NCI-H1930 (cell line): ENCODE measurements at regions not wholly inside any gene's neighbourhood (a gene's known extent, or its start where the extent isn't known, plus 50 kb on each side); places are given as distances from the start of the nearest gene placed in this dataset.

Source experiments
- DNase-seq, 2 experiments: peaks; one replicate each; lab custom pipeline; 2025; lab: John Stamatoyannopoulos, UW

DNA sequence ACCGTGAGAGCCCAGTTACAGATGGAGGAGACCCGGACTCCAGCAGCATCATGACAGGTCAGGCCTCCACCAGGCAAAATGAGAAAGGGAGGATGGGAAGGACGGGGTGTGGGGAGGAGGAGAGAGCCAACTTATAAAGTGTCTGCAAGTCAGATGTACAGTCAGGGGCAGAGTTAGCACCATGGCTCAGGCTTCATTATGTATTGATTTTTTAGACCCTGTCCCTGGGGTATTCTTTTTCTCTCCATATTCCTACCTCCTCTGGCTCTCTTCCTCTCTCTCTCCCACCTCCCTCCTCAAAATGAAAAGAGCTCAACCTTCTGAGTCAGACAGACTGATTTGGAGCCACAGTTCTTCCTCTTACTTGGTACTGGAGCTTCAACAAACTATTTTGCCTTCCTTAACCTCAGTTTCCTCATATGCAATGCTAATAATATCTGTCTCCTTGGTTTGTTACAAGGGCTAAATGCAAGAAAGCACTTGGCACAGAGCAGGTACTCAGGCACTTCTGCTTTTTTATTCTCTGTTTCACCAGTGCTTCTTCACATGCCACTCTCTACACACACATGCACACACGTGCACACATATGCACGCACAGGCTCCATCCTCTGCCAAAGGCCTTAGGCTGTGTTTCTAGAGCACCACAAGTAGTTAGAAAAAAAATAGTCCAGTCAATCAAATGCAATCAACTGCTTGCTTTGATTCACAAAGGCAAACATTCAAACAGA is 92.3 kb upstream of the PKDCC start:
- DNase-seq = no peak

DNA sequence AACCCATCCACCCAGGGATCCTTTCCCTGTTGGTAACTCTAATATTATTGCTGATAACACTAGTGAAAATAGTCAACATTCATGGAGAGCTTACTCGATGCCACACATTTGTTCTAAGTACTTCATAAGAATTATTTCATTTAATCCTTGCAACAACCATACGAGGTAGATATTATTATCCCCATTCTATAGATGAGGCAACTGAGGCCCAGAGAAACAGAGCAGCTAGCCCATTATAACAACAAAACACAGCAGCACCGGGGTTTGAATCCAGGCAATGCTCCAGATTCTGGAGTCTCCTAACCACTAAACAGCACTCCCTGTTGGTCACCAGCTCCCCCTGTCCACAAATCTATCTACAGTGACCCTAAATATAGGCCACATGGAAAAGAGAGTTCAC is 90.4 kb upstream of the PKDCC start:
- no peak for DNase-seq

DNA sequence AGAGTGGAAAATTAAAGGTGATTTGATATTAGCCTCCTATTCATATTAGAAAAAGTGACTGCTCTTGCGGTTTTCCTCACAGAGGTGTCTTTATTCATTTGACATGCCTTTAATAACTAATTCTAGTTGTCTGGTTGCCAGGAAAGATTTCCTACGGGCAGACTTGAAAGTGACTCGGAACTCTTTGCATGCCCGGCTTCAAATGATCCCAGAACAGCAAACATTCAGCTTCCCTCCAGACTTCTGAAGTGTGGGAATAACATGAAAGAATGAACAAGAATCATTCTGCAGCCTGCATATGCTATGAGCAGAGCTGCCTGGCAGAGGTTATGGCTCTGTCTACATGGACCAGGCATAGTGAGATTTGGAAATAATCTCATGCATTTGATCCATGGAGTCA is 89.6 kb upstream of the PKDCC start:
- no peak for DNase-seq

DNA sequence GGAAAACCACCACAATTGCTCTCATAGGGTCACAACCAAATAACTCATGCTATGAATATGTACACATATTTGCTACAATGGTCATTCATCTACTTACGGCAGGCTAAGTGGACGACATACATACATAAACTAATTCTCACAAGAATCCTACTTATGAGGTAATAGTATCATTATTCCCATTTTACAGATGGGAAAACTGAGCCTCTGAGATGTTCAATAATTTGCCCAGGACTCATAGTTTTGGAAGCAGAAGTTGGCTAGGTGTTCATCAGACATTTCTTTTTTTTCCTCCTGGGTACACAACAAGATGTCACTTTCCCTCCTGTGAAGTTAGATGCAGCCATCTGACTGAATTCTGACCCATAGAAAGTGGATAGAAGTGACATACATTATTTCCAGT is 89.0 kb upstream of the PKDCC start:
- DNase-seq = no peak

DNA sequence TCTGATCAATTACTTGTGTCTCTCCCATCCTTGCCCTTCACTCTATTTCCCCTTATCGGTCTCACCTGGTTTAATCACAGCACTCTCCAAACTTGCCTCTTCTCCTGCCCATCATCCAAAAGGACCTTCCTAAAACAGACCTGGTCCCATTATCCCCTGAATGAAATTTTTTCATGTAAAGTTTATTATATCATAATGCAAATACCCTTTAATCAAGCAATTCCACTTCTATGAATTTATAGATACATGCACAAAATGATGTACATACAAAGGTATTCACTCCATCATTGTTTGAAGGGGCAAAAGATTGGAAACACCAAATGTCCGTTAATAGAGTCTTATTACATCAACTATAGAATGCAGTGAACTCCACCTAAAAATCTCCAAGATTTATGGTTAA is 88.1 kb upstream of the PKDCC start:
- DNase-seq = no peak

DNA sequence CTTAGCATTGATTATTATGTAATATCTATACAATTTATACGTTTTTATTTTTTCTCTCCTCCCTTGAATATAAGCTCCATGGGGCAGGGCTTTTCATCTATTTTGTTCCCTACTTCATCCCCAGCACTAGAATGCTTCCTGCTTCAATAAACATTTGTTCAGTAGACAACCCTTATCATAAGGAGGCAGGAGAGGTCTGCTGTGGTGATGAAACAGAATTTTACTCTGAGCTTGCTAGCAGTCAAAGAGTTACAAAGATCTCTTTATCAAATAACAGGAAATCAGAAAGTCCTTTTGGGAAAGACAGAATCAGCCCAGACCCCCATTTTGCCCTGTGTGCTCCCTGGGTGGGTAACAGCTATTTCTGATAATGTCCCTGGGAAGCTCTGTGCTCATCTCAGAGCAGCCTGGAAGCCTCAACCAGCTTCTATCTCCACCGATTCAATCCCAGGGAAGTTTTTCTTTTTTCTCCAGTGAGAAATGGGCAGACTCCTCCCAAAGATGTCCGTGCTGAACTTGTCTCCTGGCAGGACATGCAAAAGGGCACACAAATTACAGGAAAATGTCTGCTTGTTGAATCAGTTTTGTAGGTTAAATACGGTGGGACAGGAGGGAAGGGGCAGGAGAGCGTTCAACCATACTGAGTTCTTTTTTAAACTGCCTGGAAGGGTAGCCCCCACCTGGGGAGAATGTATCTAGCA is 84.7 kb upstream of the PKDCC start:
- no peak for DNase-seq

DNA sequence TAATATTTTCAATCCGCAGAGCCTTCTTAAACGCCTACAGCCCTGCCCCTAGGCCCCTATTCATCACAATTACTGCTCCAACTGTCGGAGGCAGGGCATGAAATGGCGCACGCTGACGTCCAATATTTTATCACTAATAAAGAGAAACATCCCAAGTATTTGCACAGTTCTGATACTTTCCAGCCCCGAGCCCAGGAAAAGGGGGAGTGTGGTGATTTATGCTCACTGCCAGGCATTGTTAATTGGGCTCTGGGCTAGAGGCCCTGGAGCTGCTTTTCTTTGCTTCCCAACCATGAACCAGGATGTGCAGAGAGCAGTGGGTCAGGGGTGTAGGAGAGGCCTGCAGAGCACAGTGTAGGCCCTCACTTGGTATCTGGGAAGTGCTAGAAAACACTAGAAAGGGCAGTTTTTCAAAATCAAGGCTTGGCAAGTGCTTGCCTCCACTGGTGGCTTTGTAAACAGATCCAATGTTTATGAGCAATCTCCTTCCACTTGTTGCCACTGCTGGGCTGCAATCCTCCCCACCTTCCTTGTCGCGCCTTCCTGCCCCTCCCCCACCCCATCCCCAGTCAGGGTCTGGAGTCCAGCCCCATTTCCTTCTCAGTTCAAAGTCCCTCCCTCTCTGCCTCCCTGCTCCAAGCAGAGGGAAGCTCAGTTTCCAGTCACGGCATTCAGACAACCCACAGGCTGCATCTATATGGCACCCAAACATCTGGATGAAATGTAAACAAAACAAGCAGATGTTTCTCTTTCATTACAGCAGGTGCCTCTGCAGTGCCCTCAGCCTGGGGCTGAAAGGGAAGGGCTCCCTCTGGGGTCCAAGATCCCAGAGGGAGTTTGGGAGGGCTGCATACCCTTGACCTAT is 83.9 kb upstream of the PKDCC start:
- no peak for DNase-seq

DNA sequence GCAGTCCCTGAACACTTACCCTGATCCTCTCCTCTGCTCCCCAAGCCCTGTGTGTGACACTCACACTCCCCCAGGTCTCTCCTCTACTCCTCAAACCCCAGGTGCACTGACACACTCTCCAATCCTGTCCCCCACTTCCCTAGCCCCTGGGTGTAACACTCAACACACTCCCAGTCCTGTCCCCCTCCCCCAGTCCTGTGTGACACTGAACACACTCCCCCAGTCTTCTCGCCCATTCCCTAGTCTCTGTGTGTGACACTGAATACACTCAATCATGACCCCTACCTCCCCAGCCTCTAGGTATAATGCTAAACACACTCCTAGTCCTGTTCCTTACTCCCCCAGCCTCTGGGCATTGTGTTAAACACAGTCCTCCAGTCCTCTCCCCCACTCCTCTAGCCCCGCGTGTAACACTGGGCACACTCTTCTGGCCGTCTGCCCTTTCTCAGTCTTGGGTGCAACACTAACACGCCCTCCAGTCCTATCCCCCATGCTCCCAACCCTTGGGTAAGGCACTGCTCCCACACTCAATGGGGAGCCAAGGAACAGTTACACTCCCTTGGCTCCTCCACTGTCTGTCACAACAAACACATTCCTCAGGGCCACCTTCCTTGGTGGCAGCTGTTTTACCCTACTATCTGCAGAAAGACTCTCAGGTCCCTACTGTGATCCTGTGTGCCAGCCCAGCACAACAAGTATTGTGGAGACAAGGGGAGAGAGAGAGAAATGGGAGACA is 82.5 kb upstream of the PKDCC start:
- no peak for DNase-seq

DNA sequence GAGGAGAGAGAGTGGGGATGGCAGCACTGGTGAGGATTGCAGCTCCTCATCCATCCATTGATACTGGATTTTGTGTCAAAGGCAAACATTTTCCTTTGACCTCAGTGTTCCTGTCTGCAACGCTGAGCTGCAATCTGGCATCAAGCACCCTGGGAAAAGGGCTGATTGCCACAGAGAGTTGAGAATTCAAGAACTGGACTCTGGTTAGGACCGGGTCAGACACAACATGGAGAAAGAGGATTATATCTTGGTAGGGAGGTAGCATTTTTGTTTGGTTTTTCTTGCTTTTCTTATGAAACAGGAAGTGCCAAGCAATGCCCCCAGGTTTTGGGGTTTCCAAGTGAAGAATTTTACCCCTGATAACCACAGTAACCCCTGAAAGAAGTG is 81.9 kb upstream of the PKDCC start:
- DNase-seq = no peak

DNA sequence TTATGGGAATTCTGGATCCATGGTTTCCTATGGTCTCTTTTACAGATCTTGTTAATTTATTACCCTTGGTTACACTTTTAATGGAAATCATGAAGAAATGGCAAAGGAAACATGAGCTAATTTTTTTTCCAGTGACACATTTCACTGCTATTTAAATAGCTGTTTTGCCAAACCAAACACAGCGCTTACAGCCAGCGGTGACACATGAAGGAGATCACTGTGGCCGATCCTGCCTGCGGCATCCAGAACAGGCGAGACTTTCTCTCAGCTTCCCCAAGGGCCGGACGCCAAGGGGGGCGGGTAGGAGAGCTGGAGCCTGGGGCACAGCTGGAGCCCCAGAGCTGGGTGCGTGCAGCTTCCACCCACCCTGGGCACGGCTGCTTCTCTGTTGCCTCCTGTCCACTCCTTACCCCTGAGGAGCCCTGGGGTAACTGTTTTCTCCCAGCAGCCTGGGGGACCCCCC is 81.4 kb upstream of the PKDCC start:
- no peak for DNase-seq

DNA sequence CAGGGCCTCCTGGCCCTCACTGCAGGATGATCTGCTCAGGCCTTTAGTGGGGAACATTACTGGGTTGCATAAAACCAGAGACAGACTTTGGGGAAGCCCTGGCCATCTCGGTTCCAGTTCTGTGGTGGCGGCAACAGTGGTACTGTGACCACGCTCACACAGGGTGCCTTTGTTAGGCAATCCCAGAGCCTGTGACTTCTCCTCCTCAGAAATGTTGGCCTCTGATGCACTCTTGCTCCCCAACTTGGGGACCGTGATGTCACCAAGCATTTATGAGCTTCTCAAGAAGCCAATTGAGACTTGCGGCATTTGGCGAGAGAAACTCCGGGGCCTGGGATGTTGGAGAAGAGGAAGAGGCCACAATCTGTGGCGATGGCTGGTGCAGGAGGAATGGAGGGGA is 80.9 kb upstream of the PKDCC start:
- DNase-seq = no peak

DNA sequence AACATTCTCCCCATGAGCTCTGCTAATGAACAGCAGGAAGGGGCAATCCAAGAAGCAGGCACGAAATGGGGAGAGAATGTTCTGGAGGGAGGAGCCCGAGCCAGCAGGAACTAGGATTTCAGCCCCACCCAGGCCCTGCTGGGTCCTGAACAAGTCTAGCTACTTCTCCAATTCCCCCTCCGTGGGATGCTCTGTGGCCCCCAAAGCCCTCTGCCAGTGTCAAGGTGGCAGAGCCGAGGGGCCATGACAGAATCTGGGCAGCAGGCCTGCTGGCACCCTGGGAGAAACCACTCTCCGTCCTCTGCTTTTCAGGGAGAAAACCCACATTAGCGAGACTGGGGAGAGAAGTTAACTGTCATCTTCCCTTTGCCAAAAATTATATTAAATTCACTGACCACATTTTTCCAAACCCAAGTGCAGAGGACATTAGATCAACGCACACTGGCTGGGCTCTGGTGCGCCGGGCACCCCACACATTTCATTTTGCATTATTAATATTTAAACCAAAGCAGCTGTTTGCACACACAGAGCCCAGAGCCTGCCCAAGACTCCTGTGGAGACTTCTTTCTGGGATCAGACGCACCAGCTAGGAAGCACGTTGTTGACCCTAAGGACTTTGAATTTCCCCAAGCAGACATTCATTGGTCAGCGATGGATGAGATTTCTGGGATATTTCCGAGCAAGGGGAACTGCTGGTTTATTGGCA is 80.2 kb upstream of the PKDCC start:
- no peak for DNase-seq

DNA sequence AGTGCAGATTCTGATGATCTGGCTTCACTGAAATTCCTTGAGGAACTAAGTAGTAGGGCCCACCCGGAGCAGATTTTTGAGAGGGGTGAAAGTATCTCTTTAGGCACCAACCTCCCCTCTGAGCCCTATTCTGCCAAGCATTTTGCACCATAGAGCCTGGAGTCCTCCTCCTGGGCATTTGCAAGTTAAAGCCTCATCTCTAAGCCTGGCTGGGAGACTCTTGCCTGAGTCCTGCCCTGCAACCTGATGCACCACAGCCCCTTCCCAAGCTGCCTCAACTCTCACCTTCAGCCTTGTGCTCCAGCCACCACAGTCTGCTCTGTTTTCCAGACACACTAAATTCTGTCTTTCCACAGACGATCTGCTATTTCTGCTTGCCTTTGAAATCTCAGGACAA is 79.6 kb upstream of the PKDCC start:
- no peak for DNase-seq

DNA sequence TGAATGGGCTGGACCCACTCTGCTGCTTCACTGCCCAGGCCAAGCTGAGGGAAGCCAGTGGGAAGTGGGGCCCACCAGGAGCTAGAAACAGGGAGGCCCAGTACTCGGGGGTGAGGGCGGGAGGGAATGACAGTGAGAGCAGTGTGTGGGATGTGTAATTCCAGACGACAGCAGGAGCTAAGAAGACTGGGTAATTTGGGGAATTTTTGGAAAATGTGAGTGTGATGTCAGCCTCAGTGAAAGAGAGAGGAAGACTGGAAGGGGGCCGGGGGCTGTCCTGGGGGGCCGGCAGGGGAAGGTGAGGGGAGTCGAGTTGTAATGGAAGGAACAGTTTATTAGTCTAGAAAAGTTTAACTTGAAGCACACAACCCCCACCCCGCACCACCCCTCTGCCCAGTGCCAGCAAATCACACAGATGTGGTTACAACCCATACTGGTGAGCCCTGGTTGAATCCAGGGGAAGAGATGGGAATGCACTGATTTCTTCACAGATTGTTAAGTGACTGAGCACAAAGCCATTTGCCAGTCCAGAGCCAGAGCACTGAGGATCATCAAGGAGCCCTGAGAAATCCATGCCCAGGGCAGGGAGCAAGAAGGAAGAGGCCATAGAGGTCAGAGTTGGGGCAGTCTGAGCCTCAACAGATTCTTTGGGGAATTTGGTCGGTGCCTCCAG is 76.7 kb upstream of the PKDCC start:
- DNase-seq = no peak

DNA sequence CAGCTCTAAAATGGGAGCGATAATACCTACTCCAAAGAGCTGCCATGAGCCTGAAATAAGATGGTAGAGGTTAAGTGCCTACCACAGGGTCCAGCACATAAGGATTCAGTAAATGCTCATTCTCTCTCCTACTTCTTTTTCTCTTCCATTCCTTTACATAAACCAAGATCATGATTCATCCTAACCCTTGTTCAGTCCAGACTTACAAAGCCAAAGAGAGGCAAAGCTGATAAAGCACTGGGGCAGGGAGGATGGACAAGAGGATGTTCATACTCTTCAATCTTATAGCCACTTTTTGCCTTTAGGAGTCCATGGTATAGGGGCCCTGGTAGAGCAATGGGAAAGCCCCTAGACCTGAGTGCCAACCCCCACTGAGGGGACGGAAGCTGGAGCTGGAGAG is 75.6 kb upstream of the PKDCC start:
- DNase-seq = no peak

DNA sequence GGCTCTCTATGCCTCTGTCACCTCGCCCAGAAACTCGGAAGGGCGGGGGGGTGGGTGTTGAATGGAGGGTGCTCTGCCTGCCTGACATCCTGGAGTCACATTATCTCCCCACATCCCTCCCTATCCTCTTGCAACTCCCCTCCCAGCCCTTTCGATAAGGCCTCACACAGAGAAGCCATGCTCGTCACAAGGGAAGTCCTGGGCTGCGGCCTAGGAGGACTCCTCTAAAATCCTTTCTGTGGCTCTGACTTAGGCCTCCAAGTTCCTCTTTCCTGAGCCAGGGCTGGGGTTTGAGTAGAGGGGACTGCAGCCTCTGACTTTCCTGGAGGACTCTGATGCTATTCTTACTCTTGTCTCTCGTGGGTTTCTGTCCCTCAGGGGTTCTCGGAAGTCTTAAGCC is 75.0 kb upstream of the PKDCC start:
- DNase-seq = no peak

DNA sequence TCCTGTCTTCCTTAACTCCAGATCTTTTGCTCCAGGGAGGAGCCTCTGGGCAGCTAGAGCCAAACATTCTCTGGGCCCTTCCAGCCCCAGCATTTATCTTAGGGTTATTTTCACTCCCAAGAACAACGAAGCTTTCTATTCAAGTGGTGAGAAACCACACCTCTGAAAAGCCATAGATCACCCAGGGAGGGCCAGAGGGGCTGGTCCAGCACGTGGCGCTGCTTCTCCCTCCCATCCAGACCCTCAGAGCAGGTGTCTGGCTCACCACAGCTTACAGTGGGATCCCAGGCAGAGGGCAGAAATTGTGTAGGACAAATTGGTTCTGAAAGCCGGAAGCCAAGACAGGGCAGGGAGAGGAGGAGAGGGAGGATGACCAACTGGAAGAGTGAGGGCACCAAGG is 74.0 kb upstream of the PKDCC start:
- DNase-seq = no peak

DNA sequence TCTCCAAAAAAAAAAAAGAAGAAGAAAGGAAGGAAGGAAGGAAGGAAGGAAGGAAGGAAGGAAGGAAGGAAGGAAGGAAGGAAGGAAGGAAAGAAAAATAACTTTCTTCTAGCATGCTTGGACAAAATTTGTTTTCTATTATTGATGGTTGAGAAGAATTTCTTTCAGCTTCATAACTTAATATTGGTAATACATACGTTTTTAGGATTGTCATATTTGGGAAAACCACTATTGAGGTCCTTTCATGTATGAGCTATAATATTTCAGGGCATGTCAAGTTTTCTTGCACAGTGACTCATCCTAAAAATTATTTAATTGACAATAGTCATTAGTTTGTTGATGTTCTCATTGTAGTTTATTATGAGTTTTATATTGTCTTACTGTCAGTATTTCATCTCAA is 66.4 kb upstream of the PKDCC start:
- no peak for DNase-seq

DNA sequence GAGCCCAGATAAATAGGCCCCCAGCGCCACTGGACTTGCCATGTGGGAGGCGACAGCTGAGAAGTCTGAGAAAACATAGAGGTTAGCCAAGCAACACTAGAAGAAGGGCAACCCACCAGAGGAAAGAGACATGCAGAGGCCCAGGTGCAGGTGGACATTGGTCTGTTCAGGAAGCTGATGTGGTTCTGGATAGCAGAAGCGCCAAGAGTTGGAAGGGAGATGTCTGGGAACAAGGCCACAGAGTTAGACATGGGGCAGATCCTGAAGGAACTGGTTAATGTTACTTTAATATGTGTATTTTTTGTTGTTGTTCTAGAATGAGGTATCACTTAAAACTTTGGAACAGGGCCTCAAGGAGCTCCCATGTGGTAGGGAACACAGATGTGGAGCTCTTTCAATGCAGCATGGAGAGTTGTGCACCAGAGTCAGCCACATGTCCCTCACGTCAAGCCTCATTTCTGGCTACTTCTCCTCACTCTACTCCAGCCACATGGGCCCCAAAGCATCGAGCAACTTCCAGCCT is 62.2 kb upstream of the PKDCC start:
- DNase-seq = no peak

DNA sequence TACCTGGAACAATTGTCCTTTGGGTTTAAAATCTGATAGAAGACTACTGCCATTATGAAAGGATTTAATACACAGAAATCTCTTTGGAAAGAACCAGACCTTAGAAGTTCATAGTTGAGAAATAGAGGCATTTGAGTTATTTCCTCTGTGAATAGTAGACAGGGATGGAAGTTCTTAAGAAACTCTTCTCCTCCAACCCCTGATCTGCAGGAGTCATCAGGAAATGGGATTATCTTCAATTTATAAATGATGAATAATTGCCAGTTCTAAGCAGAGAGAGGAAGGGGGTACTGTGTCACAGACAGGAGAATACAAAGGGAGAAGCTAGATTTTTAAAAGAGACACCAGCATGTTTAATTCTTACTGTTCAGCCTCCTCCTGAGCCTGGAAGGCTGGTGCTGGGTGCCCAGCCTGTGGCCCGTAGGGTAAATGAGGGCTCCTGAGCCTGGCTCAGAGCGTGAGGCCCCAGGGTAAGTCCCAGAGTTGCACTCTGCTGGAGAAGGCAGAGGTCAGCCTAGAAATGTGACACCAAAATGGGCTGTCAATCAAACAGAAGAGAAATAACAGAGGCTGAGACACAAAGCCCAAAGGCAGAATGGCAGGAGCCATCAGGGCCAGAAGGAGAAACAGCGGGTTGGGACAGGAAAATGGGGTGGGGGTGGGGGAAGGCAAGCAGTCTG is 58.2 kb upstream of the PKDCC start:
- no peak for DNase-seq
